GM12864 (cell line): ENCODE measurements at regions not wholly inside any gene's neighbourhood (a gene's known extent, or its start where the extent isn't known, plus 50 kb on each side); places are given as distances from the start of the nearest gene placed in this dataset.

Source experiments
- DNase-seq: peaks from one replicate; pipeline ENCODE4 v3.0.0-alpha.2; 2011; ENCODE audit warnings: low read depth
- H3K4me3 ChIP-seq: 2 replicates; pipeline ENCODE4 v1.5.1; 2011; ENCODE audit warnings: mild to moderate bottlenecking, low read depth, low read length, control low read depth
- CTCF ChIP-seq: IDR thresholded peaks from 2 replicates; pipeline ENCODE4 v1.5.1; 2011; ENCODE audit warnings: low read depth, mild to moderate bottlenecking, moderate library complexity, low read length, control low read depth, inconsistent platforms; ENCODE audit errors: missing control alignments

- no peak for TF ChIP-seq CTCF
- DNase-seq = no peak
- H3K4me3 ChIP-seq = no peak overlapping the region
Observed at GRCh38 chr18:38923126-38923525, 1357.5 kb upstream of the CELF4 start.

- DNase-seq = no peak
- no peak for TF ChIP-seq CTCF
- no peak overlapping the region for H3K4me3 ChIP-seq
Observed at GRCh38 chr18:38909972-38910371, 1344.4 kb upstream of the CELF4 start.

GRCh38 chr18:38902796-38903195 lies 1337.2 kb upstream of the CELF4 start:
- H3K4me3 ChIP-seq = no peak overlapping the region
- DNase-seq = no peak

GRCh38 chr18:38900445-38900844 lies 1334.8 kb upstream of the CELF4 start:
- TF ChIP-seq CTCF = no peak
- no peak for DNase-seq

More at GRCh38 chr18:38902796-38903195, 1337.2 kb upstream of the CELF4 start:
- TF ChIP-seq CTCF = no peak

GRCh38 chr18:38900031-38900430 lies 1334.4 kb upstream of the CELF4 start:
- H3K4me3 ChIP-seq = no peak overlapping the region
- no peak for DNase-seq
- TF ChIP-seq CTCF = no peak

More at GRCh38 chr18:38900445-38900844, 1334.8 kb upstream of the CELF4 start:
- H3K4me3 ChIP-seq = no peak overlapping the region

- no peak overlapping the region for H3K4me3 ChIP-seq
- TF ChIP-seq CTCF = no peak
- no peak for DNase-seq
Observed at GRCh38 chr18:38899252-38899651, 1333.7 kb upstream of the CELF4 start.

GRCh38 chr18:38898167-38898566 lies 1332.6 kb upstream of the CELF4 start:
- TF ChIP-seq CTCF = no peak
- no peak overlapping the region for H3K4me3 ChIP-seq
- no peak for DNase-seq
